ENCODE measurements at regions not wholly inside any gene's neighbourhood (a gene's known extent, or its start where the extent isn't known, plus 50 kb on each side); places are given as distances from the start of the nearest gene placed in this dataset.

- no peak for TF ChIP-seq CTCF (conservative IDR thresholded peaks at IDR 0.05 in 1 of 2, IDR thresholded peaks at IDR 0.05 in 1 of 2; ENCODE audit: low read depth in 1 of 2, low read length in 2 of 2)
- TF ChIP-seq EZH2 (IDR thresholded peaks at IDR 0.05; ENCODE audit: low read length, missing control alignments) = no peak
Measured at GRCh38 chr16:5385115-5385514, 287.5 kb upstream of the EEF2KMT start.

Measured in fibroblast of lung (primary cell).